MM.1S (cell line): ENCODE measurements at regions not wholly inside any gene's neighbourhood (a gene's known extent, or its start where the extent isn't known, plus 50 kb on each side); places are given as distances from the start of the nearest gene placed in this dataset.

Experiments used
- CTCF ChIP-seq: fragments of 300-600 bp; sonication (generic); IDR thresholded peaks from 2 replicates; pipeline ENCODE4 v1.5.1; 2016; ENCODE audit warnings: antibody characterized with exemption, low read length, mixed read lengths
- EZH2 ChIP-seq: fragments of 300-600 bp; sonication (generic); optimal IDR thresholded peaks from 2 replicates; pipeline ENCODE3; 2017; ENCODE audit warnings: low read depth, mild to moderate bottlenecking, antibody characterized with exemption, low read length, mixed read lengths

- no peak for TF ChIP-seq CTCF
- no peak for TF ChIP-seq EZH2
Observed at GRCh38 chr5:121701731-121702130, 150.0 kb upstream of the FTMT start.
